OCI-LY7 (cell line): ENCODE measurements at regions not wholly inside any gene's neighbourhood (a gene's known extent, or its start where the extent isn't known, plus 50 kb on each side); places are given as distances from the start of the nearest gene placed in this dataset.
A peak's percentile ranks its signal among the peaks of the same experiment; 100 is the strongest.

ENCODE experiments used
- BruUV-seq: library from RNA; stranded (reverse); fragments of 400-500 nt; replicated peaks from 2 replicates; lab custom pipeline; 2021; lab: Mats Ljungman, UMichigan
- CTCF ChIA-PET: fragments of 300-600 bp; sonication (Branson Sonifier 250); formaldehyde crosslinking; loops from one replicate; lab custom pipeline; 2022; ENCODE audit warnings: antibody characterized with exemption; ENCODE audit not compliant: unreplicated experiment; lab: Charles Lee
- POLR2A ChIA-PET: fragments of 300-600 bp; sonication (Branson Sonifier 250); formaldehyde crosslinking; loops from one replicate; lab custom pipeline; 2022; ENCODE audit warnings: antibody characterized with exemption; lab: Charles Lee
- DNase-seq: peaks from one replicate; pipeline ENCODE4 v3.0.0-alpha.2; 2015; ENCODE audit warnings: low spot score
- H2AFZ ChIP-seq: fragments of 200-600 bp; sonication (generic), shearing (Covaris generic); 2 replicates; pipeline ENCODE4 v1.6.1; 2014; ENCODE audit warnings: mild to moderate bottlenecking, antibody characterized with exemption, low read length, moderate library complexity
- H3K27ac ChIP-seq: fragments of 200-600 bp; sonication (generic); 2 replicates; pipeline ENCODE4 v1.5.1; 2014; ENCODE audit warnings: mixed run types, low read depth, mild to moderate bottlenecking, moderate library complexity, low read length, inconsistent platforms; ENCODE audit not compliant: poor library complexity, severe bottlenecking
- H3K36me3 ChIP-seq: fragments of 200-600 bp; sonication (generic); 2 replicates; pipeline ENCODE4 v1.6.1; 2014; ENCODE audit warnings: mild to moderate bottlenecking, antibody characterized with exemption, low read length, moderate library complexity, mixed read lengths; ENCODE audit not compliant: insufficient read depth
- H3K4me1 ChIP-seq: fragments of 200-600 bp; sonication (generic); 2 replicates; pipeline ENCODE4 v1.5.1; 2014; ENCODE audit warnings: mild to moderate bottlenecking, low read length; ENCODE audit not compliant: insufficient read depth, poor library complexity, severe bottlenecking
- H3K4me2 ChIP-seq: fragments of 200-600 bp; sonication (generic); 2 replicates; pipeline ENCODE4 v1.6.1; 2014; ENCODE audit warnings: mild to moderate bottlenecking, low read length
- H3K4me3 ChIP-seq: fragments of 200-600 bp; sonication (generic); 2 replicates; pipeline ENCODE4 v1.5.1; 2014; ENCODE audit warnings: mild to moderate bottlenecking, low read depth, low read length; ENCODE audit not compliant: poor library complexity, severe bottlenecking
- H3K79me2 ChIP-seq: fragments of 200-600 bp; sonication (generic); 2 replicates; pipeline ENCODE4 v1.6.1; 2016; ENCODE audit warnings: low read depth, mild to moderate bottlenecking, low read length, moderate library complexity, mixed read lengths; ENCODE audit not compliant: insufficient read depth
- H3K9me2 ChIP-seq: fragments of 200-600 bp; sonication (generic); 2 replicates; pipeline ENCODE4 v1.6.1; 2016; ENCODE audit warnings: mild to moderate bottlenecking, low read length, mixed read lengths; ENCODE audit not compliant: insufficient read depth
- H3K9me3 ChIP-seq: fragments of 200-600 bp; sonication (generic); 2 replicates; pipeline ENCODE4 v1.6.1; 2014; ENCODE audit warnings: mild to moderate bottlenecking, mixed run types, low read length, mixed read lengths
- H4K20me1 ChIP-seq: fragments of 200-600 bp; sonication (generic); 2 replicates; pipeline ENCODE4 v1.6.1; 2014; ENCODE audit warnings: mild to moderate bottlenecking, antibody characterized with exemption, low read length, moderate library complexity, mixed read lengths; ENCODE audit not compliant: insufficient read depth
- EZH2phosphoT487 ChIP-seq: fragments of 200-600 bp; sonication (generic); IDR thresholded peaks from 2 replicates; pipeline ENCODE4 v1.6.1; 2018; ENCODE audit warnings: low read depth, borderline replicate concordance, mild to moderate bottlenecking, mixed run types, antibody characterized with exemption, low read length, moderate library complexity, mixed read lengths
- intact Hi-C: fragments of 100-400 bp; cut with micrococcal nuclease; formaldehyde crosslinking; loops from one replicate; pipeline ENCODE4 v1.10.0; 2022; ENCODE audit not compliant: unreplicated experiment
- TF ChIP-seq, protein P1 (sequence below): fragments of 200-600 bp; sonication (generic); conservative IDR thresholded peaks from 2 replicates; pipeline ENCODE4 v1.5.1; 2014; ENCODE audit warnings: mild to moderate bottlenecking, antibody characterized with exemption, low read length, moderate library complexity, mixed read lengths

DNA sequence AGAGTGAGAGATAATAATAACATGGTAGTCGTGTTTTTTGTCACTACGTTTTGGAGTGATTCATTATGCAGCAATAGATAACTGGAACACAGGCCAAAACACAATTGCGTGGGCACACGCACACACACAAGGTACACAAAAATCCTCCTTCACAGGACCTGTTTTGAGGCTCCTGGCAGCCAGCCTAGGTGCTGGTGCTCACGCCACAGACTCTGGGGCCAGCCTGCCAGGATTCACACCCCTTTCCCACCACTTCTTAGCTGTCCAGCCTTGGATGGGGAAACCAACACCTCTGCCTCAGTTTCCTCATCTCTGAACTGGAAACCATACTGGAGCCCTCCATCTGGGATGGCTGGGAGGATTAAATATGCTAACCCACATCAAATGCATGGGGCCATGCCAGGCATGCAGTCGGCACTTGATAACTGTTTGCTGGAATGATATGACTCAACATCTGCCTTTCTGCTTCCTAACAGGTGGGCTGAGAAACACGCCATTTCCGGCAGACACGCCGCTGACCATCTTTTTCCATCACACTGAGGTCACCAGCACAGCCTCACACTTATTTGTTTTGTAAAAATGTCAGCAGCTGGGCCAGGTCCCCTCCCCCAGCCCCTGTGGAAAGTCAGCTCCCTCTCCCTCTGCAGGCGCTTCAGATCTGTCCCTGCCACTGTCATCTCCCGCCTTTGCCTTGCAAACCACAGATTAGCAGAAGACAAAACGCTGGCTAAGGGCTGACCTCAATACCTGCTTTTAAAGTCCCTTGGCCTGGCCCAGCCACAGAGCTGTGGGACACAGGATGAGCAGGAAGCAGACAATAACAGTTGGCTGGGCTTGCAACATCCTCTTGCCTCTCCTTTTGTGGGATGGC, 237.5 kb downstream of the BCOR start:
- CTCF ChIA-PET = no interaction called here
- peak overlapping the region; percentile 54 for H3K27ac ChIP-seq
- peak overlapping the region; percentile 54 for H3K4me2 ChIP-seq
- H3K9me3 ChIP-seq = no peaks in the 10 kb centered on the region
- H3K79me2 ChIP-seq = no peaks in the 10 kb centered on the region
- no peaks in the 10 kb centered on the region for H4K20me1 ChIP-seq
- no peaks in the 10 kb centered on the region for H3K36me3 ChIP-seq
- BruUV-seq = no TSS peak
- POLR2A ChIA-PET = no interaction called here
- intact Hi-C loops = no loop called here
- H2AFZ ChIP-seq = peak overlapping the region; percentile 86
- TF ChIP-seq, protein P1, sequence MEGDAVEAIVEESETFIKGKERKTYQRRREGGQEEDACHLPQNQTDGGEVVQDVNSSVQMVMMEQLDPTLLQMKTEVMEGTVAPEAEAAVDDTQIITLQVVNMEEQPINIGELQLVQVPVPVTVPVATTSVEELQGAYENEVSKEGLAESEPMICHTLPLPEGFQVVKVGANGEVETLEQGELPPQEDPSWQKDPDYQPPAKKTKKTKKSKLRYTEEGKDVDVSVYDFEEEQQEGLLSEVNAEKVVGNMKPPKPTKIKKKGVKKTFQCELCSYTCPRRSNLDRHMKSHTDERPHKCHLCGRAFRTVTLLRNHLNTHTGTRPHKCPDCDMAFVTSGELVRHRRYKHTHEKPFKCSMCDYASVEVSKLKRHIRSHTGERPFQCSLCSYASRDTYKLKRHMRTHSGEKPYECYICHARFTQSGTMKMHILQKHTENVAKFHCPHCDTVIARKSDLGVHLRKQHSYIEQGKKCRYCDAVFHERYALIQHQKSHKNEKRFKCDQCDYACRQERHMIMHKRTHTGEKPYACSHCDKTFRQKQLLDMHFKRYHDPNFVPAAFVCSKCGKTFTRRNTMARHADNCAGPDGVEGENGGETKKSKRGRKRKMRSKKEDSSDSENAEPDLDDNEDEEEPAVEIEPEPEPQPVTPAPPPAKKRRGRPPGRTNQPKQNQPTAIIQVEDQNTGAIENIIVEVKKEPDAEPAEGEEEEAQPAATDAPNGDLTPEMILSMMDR = no peak
- no peak for TF ChIP-seq EZH2phosphoT487
- no peak overlapping the region for H3K4me3 ChIP-seq
- peak; percentile 78 for DNase-seq
- H3K4me1 ChIP-seq = peaks cover 42% of the 10 kb centered on the region
- no peaks in the 10 kb centered on the region for H3K9me2 ChIP-seq

DNA sequence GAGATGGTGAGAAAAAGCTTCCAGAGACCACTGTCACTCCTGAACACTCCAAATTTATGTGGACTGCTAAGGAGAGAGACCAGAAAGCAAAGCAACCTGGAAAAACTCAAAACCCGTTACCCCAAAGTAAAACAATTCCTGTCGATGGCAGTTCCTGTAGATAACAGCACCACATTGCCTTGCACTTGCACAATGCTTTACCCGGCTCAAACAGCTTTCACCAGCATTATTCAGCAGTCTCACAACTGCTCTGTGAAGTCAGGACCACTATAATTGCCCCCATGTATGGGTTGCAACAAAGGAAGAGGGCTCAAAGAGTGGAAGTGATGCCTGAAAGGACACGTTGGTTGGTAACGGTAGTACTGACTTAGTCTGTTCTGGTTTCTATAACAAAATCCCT, 234.8 kb downstream of the BCOR start:
- Histone ChIP-seq H2AFZ (no peak overlapping the region), H3K79me2 (no peaks in the 10 kb centered on the region), H3K4me3 (no peak overlapping the region), H3K4me1 (peaks cover 38% of the 10 kb centered on the region), H3K4me2 (no peak overlapping the region), H3K9me3 (no peaks in the 10 kb centered on the region), H4K20me1 (no peaks in the 10 kb centered on the region), H3K27ac (no peak overlapping the region), H3K9me2 (no peaks in the 10 kb centered on the region), H3K36me3 (no peaks in the 10 kb centered on the region)
- DNase-seq = no peak
- TF ChIP-seq, protein P1 = no peak
- no peak for TF ChIP-seq EZH2phosphoT487
- ChIA-PET CTCF (no interaction called here), POLR2A (no interaction called here)
- intact Hi-C loops = no loop called here
- no TSS peak for BruUV-seq

DNA sequence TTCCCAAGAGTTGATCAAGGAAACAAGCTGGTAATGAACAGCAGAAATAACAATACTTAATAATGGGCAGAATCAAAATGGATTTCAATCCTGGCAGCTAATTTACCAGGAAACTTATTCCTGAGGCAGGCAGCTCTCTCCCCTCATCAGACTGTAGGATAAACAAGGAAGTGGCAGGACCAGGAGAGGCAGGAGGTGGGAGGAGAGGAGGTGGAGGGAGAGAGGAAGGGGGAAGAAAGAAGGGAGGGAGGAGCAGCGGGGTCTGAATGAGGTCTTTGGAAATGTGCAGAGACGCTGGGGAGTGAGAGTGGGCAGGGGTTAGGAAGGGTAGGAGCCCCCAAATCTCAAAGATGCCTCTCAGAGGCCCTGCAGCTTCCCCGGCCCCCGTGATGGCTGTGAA, 231.5 kb downstream of the BCOR start:
- H2AFZ ChIP-seq = no peak overlapping the region
- no peaks in the 10 kb centered on the region for H3K36me3 ChIP-seq
- no TSS peak for BruUV-seq
- H3K4me1 ChIP-seq = peaks cover 15% of the 10 kb centered on the region
- no peaks in the 10 kb centered on the region for H4K20me1 ChIP-seq
- no peak overlapping the region for H3K4me3 ChIP-seq
- POLR2A ChIA-PET = interaction anchor here (0.5 to 0.6 kb wide), 2 partner anchors 106 to 217 kb away, joined by 3 read pairs; no protein-coding TSS in a partner anchor
- no peak for DNase-seq
- no peaks in the 10 kb centered on the region for H3K9me2 ChIP-seq
- intact Hi-C loops = no loop called here
- no peak overlapping the region for H3K27ac ChIP-seq
- H3K4me2 ChIP-seq = no peak overlapping the region
- H3K79me2 ChIP-seq = no peaks in the 10 kb centered on the region
- no peak for TF ChIP-seq EZH2phosphoT487
- TF ChIP-seq, protein P1 = no peak
- H3K9me3 ChIP-seq = no peaks in the 10 kb centered on the region
- CTCF ChIA-PET = interaction anchor here (0.5 kb wide), 1 partner anchor 22 kb away, joined by 4 read pairs; no protein-coding TSS in a partner anchor
